Lung (tissue), 11 donors: ENCODE measurements at regions not wholly inside any gene's neighbourhood (a gene's known extent, or its start where the extent isn't known, plus 50 kb on each side); places are given as distances from the start of the nearest gene placed in this dataset.

ENCODE experiments used
- ATAC-seq: fragments of 200-7000 bp; cut with Tn5 transposase; one replicate; pipeline ENCODE4 v1.9.1; 2020; ENCODE audit warnings: moderate number of reproducible peaks; ENCODE audit not compliant: insufficient read depth, low FRiP score
- DNase-seq, 3 donors: peaks; one replicate each; pipeline ENCODE4 v3.0.0-alpha.2; 2013 to 2017
- H3K27ac ChIP-seq, 2 donors: one replicate each; pipeline ENCODE4 v1.5.1; 2013; ENCODE audit warnings: mild to moderate bottlenecking in 2 of 2, moderate library complexity in 2 of 2, control low read depth in 1 of 2, inconsistent platforms in 1 of 2, low read depth in 1 of 2, low read length in 1 of 2
- H3K27me3 ChIP-seq, 3 donors: one replicate each; pipeline ENCODE4 v1.5.1; 2013; ENCODE audit warnings: low read length in 2 of 3; ENCODE audit not compliant: control insufficient read depth in 3 of 3, insufficient read depth in 3 of 3
- H3K36me3 ChIP-seq, 4 donors: one replicate each; pipeline ENCODE4 v1.5.1; 2013; ENCODE audit warnings: low read length in 4 of 4, mild to moderate bottlenecking in 1 of 4, moderate library complexity in 1 of 4; ENCODE audit not compliant: control insufficient read depth in 4 of 4, insufficient read depth in 4 of 4
- H3K4me1 ChIP-seq, 5 donors: one replicate each; pipeline ENCODE4 v1.5.1; 2013; ENCODE audit warnings: low read length in 5 of 5, mild to moderate bottlenecking in 2 of 5, moderate library complexity in 1 of 5; ENCODE audit not compliant: control insufficient read depth in 5 of 5, insufficient read depth in 5 of 5
- H3K4me3 ChIP-seq: one replicate; pipeline ENCODE4 v1.5.1; 2013; ENCODE audit warnings: mild to moderate bottlenecking, control low read depth, moderate library complexity
- H3K9ac ChIP-seq, 2 donors: one replicate each; pipeline ENCODE4 v1.5.1; 2013; ENCODE audit warnings: low read length in 2 of 2, control low read depth in 1 of 2; ENCODE audit not compliant: insufficient read depth in 1 of 2
- H3K9me3 ChIP-seq, 4 donors: one replicate each; pipeline ENCODE4 v1.5.1; 2013; ENCODE audit warnings: low read length in 3 of 4, mild to moderate bottlenecking in 1 of 4, moderate library complexity in 1 of 4; ENCODE audit not compliant: control insufficient read depth in 4 of 4, insufficient read depth in 3 of 4
- CTCF ChIP-seq: IDR thresholded peaks from 2 replicates; pipeline ENCODE4 v1.5.1; 2012; ENCODE audit warnings: mild to moderate bottlenecking; ENCODE audit errors: control extremely low read depth, extremely low read depth
- WGBS, 2 donors: extraction: QIAGEN DNeasy Blood & Tissue Kit; methylation state at CpG; one replicate each; pipeline ENCODE4 v1.1.7; 2013; 5-methylcytosine and 5-hydroxymethylcytosine counted together
- donor health status: control.
- donor health status: control.
- donor health status: Bipolar disorder and iron deficiency.
- donor health status: healthy.
- donor health status: DM: yes; HTN: yes; CAD: no.

GRCh38 chr10:108385963-108386362 is 1221.5 kb upstream of the SORCS1 start:
- WGBS, 2 donors = 80 to 83% methylated on average over 3 of the region's 3 CpGs
- no peak overlapping the region for H3K27ac ChIP-seq

GRCh38 chr10:108384378-108384777 is 1219.9 kb upstream of the SORCS1 start:
- 51 to 71% methylated on average over 1 of the region's 1 CpG for WGBS, 2 donors
- H3K4me1 ChIP-seq = no peaks in the 10 kb centered on the region

More at GRCh38 chr10:108385963-108386362, 1221.5 kb upstream of the SORCS1 start:
- no peak for DNase-seq
- no peaks in the 10 kb centered on the region for H3K36me3 ChIP-seq
- H3K9ac ChIP-seq = no peak overlapping the region
- H3K4me1 ChIP-seq = no peaks in the 10 kb centered on the region
- no peaks in the 10 kb centered on the region for H3K27me3 ChIP-seq
- no peak for TF ChIP-seq CTCF
- H3K4me3 ChIP-seq = no peak overlapping the region
- H3K9me3 ChIP-seq = no peaks in the 10 kb centered on the region
- no peak for ATAC-seq

GRCh38 chr10:108378779-108379178 is 1214.3 kb upstream of the SORCS1 start:
- Histone ChIP-seq H3K4me1 (no peaks in the 10 kb centered on the region), H3K9me3 (no peaks in the 10 kb centered on the region), H3K27me3 (no peaks in the 10 kb centered on the region), H3K36me3 (no peaks in the 10 kb centered on the region), H3K9ac (no peak overlapping the region), H3K27ac (no peak overlapping the region), H3K4me3 (no peak overlapping the region)
- ATAC-seq (no peak), DNase-seq (no peak)
- no peak for TF ChIP-seq CTCF

More at GRCh38 chr10:108384378-108384777, 1219.9 kb upstream of the SORCS1 start:
- Histone ChIP-seq H3K27me3 (no peaks in the 10 kb centered on the region), H3K27ac (no peak overlapping the region), H3K36me3 (no peaks in the 10 kb centered on the region), H3K9me3 (no peaks in the 10 kb centered on the region), H3K9ac (no peak overlapping the region), H3K4me3 (no peak overlapping the region)
- ATAC-seq (no peak), DNase-seq (no peak)
- no peak for TF ChIP-seq CTCF

GRCh38 chr10:108375691-108376090 is 1211.2 kb upstream of the SORCS1 start:
- no peak for TF ChIP-seq CTCF
- no peak overlapping the region for H3K27ac ChIP-seq
- DNase-seq (no peak), ATAC-seq (no peak)
- no peaks in the 10 kb centered on the region for H3K36me3 ChIP-seq
- no peak overlapping the region for H3K4me3 ChIP-seq
- H3K27me3 ChIP-seq = no peaks in the 10 kb centered on the region
- no peaks in the 10 kb centered on the region for H3K4me1 ChIP-seq
- no peak overlapping the region for H3K9ac ChIP-seq
- H3K9me3 ChIP-seq = no peaks in the 10 kb centered on the region
